Hepatocyte (in vitro differentiated cells): ENCODE measurements at regions not wholly inside any gene's neighbourhood (a gene's known extent, or its start where the extent isn't known, plus 50 kb on each side); places are given as distances from the start of the nearest gene placed in this dataset.

Source experiments
- DNase-seq: peaks from one replicate; pipeline ENCODE4 v3.0.0-alpha.2; 2016; ENCODE audit warnings: low spot score
- H2AFZ ChIP-seq: fragments of 200-600 bp; sonication (generic); 2 replicates; pipeline ENCODE4 v1.6.0; 2016; ENCODE audit warnings: antibody characterized with exemption, mild to moderate bottlenecking
- H3K27ac ChIP-seq: fragments of 200-600 bp; sonication (generic); 2 replicates; pipeline ENCODE4 v1.5.1; 2016; ENCODE audit warnings: mild to moderate bottlenecking
- H3K27me3 ChIP-seq: fragments of 200-600 bp; sonication (generic); 2 replicates; pipeline ENCODE4 v1.6.1; 2016
- H3K36me3 ChIP-seq: fragments of 200-600 bp; sonication (generic); replicated peaks from 2 replicates; pipeline ENCODE4 v1.5.1; 2016; ENCODE audit warnings: low read depth; ENCODE audit not compliant: insufficient read depth
- H3K4me1 ChIP-seq: fragments of 200-600 bp; sonication (generic); 2 replicates; pipeline ENCODE4 v1.5.1; 2016; ENCODE audit warnings: mild to moderate bottlenecking, moderate library complexity; ENCODE audit not compliant: insufficient read depth
- H3K4me2 ChIP-seq: fragments of 200-600 bp; sonication (generic); 2 replicates; pipeline ENCODE4 v1.6.0; 2016
- H3K4me3 ChIP-seq: fragments of 200-600 bp; sonication (generic); 2 replicates; pipeline ENCODE4 v1.5.1; 2016; ENCODE audit warnings: mild to moderate bottlenecking
- H3K79me2 ChIP-seq: fragments of 200-600 bp; sonication (generic); 2 replicates; pipeline ENCODE4 v1.6.0; 2017; ENCODE audit warnings: mild to moderate bottlenecking
- H3K9me2 ChIP-seq: fragments of 200-600 bp; sonication (generic); replicated peaks from 2 replicates; pipeline ENCODE4 v1.6.0; 2017; ENCODE audit warnings: mild to moderate bottlenecking; ENCODE audit not compliant: insufficient read depth
- H3K9me3 ChIP-seq: fragments of 200-600 bp; sonication (generic); 2 replicates; pipeline ENCODE4 v1.5.1; 2016; ENCODE audit warnings: low read depth, mild to moderate bottlenecking
- H4K20me1 ChIP-seq: fragments of 200-600 bp; sonication (generic); 2 replicates; pipeline ENCODE4 v1.6.0; 2016; ENCODE audit warnings: mild to moderate bottlenecking; ENCODE audit not compliant: insufficient read depth, poor library complexity, severe bottlenecking
- EZH2 ChIP-seq: fragments of 200-600 bp; sonication (generic); IDR thresholded peaks from 2 replicates; pipeline ENCODE4 v1.6.1; 2016; ENCODE audit warnings: antibody characterized with exemption, mild to moderate bottlenecking, borderline replicate concordance
- EZH2phosphoT487 ChIP-seq: fragments of 200-600 bp; sonication (generic); IDR thresholded peaks from one replicate; pipeline ENCODE4 v1.6.1; 2018; ENCODE audit warnings: antibody characterized with exemption, mild to moderate bottlenecking, low read depth, moderate library complexity; ENCODE audit not compliant: unreplicated experiment, severe bottlenecking
- WGBS: methylation state at CpG from one replicate; pipeline ENCODE4 v1.1.6; 2016; ENCODE audit warnings: low lambda C conversion rate; ENCODE audit errors: missing lambda C conversion rate; 5-methylcytosine and 5-hydroxymethylcytosine counted together
- TF ChIP-seq, protein P1 (sequence below): fragments of 200-600 bp; sonication (generic); IDR thresholded peaks from 2 replicates; pipeline ENCODE4 v1.5.1; 2016; ENCODE audit warnings: antibody characterized with exemption, mild to moderate bottlenecking; ENCODE audit not compliant: poor library complexity

DNA sequence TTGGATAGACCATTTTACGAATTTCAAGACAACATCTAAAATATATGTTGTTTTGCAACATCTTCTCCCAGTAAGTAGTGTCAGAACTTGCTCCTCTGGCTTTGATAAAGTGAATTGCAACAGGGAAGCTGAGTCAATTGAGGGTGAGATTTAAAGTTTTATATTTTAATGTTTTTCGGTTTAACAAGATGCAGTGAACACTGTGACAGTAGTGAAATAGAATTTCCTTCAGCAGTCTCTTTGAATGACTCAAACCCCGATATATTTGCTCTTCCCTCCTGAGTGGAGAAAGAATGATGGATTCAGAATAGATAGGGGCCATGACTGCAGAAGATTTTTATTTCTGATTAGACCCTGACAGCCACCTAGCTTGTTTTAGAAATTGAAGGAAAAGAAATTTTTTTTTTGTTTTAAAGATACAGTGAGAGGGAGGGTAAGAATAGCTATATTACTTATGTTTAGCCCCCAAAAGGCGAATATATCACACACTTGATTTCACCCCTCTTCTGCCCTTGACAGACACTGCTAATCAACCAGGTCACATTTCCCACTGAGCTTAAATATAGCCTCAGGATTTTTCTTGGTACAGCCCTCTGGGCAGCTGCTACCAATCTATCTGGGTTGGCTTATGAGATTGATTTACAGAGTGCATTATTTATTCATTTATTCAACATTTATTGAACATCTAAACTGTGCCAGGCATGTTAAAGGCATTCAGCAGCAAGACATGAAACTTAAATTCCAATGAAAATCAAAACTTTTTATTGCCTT lies 183.3 kb upstream of the ADAMTS9 start:
- Histone ChIP-seq H3K27me3 (no peaks in the 10 kb centered on the region), H3K27ac (no peak overlapping the region), H3K9me3 (no peaks in the 10 kb centered on the region), H3K4me1 (peaks cover 6% of the 10 kb centered on the region), H4K20me1 (no peaks in the 10 kb centered on the region), H2AFZ (no peak overlapping the region), H3K9me2 (no peaks in the 10 kb centered on the region), H3K4me3 (no peak overlapping the region), H3K4me2 (no peak overlapping the region), H3K79me2 (no peaks in the 10 kb centered on the region), H3K36me3 (no peaks in the 10 kb centered on the region)
- DNase-seq: no peak
- TF ChIP-seq, protein P1, sequence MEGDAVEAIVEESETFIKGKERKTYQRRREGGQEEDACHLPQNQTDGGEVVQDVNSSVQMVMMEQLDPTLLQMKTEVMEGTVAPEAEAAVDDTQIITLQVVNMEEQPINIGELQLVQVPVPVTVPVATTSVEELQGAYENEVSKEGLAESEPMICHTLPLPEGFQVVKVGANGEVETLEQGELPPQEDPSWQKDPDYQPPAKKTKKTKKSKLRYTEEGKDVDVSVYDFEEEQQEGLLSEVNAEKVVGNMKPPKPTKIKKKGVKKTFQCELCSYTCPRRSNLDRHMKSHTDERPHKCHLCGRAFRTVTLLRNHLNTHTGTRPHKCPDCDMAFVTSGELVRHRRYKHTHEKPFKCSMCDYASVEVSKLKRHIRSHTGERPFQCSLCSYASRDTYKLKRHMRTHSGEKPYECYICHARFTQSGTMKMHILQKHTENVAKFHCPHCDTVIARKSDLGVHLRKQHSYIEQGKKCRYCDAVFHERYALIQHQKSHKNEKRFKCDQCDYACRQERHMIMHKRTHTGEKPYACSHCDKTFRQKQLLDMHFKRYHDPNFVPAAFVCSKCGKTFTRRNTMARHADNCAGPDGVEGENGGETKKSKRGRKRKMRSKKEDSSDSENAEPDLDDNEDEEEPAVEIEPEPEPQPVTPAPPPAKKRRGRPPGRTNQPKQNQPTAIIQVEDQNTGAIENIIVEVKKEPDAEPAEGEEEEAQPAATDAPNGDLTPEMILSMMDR: no peak
- TF ChIP-seq EZH2: no peak
- no peak for TF ChIP-seq EZH2phosphoT487
- WGBS: 85% methylated on average over 4 of the region's 4 CpGs

- H3K79me2 ChIP-seq: no peaks in the 10 kb centered on the region
- no peaks in the 10 kb centered on the region for H3K9me3 ChIP-seq
- no peak overlapping the region for H2AFZ ChIP-seq
- TF ChIP-seq EZH2 (no peak), EZH2phosphoT487 (no peak)
- TF ChIP-seq, protein P1: no peak
- peaks cover 8% of the 10 kb centered on the region for H3K4me1 ChIP-seq
- 74% methylated on average over 2 of the region's 2 CpGs for WGBS
- H3K4me2 ChIP-seq: no peak overlapping the region
- no peaks in the 10 kb centered on the region for H3K27me3 ChIP-seq
- peak overlapping the region; percentile 36 for H3K27ac ChIP-seq
- peak; percentile 22 for DNase-seq
- no peaks in the 10 kb centered on the region for H3K36me3 ChIP-seq
- H3K4me3 ChIP-seq: no peak overlapping the region
- no peaks in the 10 kb centered on the region for H4K20me1 ChIP-seq
- no peaks in the 10 kb centered on the region for H3K9me2 ChIP-seq
These were observed 179.4 kb upstream of the ADAMTS9 start for GRCh38 chr3:64867224-64867623.

GRCh38 chr3:64865839-64866570 lies 178.2 kb upstream of the ADAMTS9 start:
- H4K20me1 ChIP-seq: no peaks in the 10 kb centered on the region
- no peak overlapping the region for H2AFZ ChIP-seq
- H3K79me2 ChIP-seq: no peaks in the 10 kb centered on the region
- H3K9me2 ChIP-seq: no peaks in the 10 kb centered on the region
- no peaks in the 10 kb centered on the region for H3K27me3 ChIP-seq
- H3K4me3 ChIP-seq: no peak overlapping the region
- peak overlapping the region; percentile 57 for H3K27ac ChIP-seq
- TF ChIP-seq, protein P1: no peak
- no peak for TF ChIP-seq EZH2phosphoT487
- no peak for TF ChIP-seq EZH2
- H3K4me1 ChIP-seq: peaks cover 8% of the 10 kb centered on the region
- no peak overlapping the region for H3K4me2 ChIP-seq
- no peaks in the 10 kb centered on the region for H3K36me3 ChIP-seq
- H3K9me3 ChIP-seq: no peaks in the 10 kb centered on the region
- DNase-seq: peak; percentile 20
- WGBS: 63% methylated on average over 4 of the region's 4 CpGs
